ENCODE measurements at regions not wholly inside any gene's neighbourhood (a gene's known extent, or its start where the extent isn't known, plus 50 kb on each side); places are given as distances from the start of the nearest gene placed in this dataset.
"Not testable (repeated sequence)": the region's sequence is repeated elsewhere in the genome, so short reads cannot be mapped to it uniquely, and the experiment has no call there.

GRCh38 chr3:89533275-89533674, 425.9 kb downstream of the EPHA3 start:
- DNase-seq, result no peak

GRCh38 chr3:89554587-89554986, 447.2 kb downstream of the EPHA3 start:
- not testable (repeated sequence) for DNase-seq

- no peak for DNase-seq
These were observed 451.3 kb downstream of the EPHA3 start for GRCh38 chr3:89558711-89559110.

- DNase-seq, result no peak
These were observed 453.1 kb downstream of the EPHA3 start for GRCh38 chr3:89560568-89560967.

- no peak for DNase-seq
These were observed 455.0 kb downstream of the EPHA3 start for GRCh38 chr3:89562373-89562772.

GRCh38 chr3:89565098-89565497, 457.7 kb downstream of the EPHA3 start:
- no peak for DNase-seq

- no peak for DNase-seq
These were observed 463.0 kb downstream of the EPHA3 start for GRCh38 chr3:89570465-89570864.

GRCh38 chr3:89571298-89571697, 463.9 kb downstream of the EPHA3 start:
- DNase-seq, result no peak

GRCh38 chr3:89571707-89572106, 464.3 kb downstream of the EPHA3 start:
- DNase-seq, result no peak

- no peak for DNase-seq
These were observed 464.8 kb downstream of the EPHA3 start for GRCh38 chr3:89572261-89572660.

GRCh38 chr3:89576417-89576816, 469.0 kb downstream of the EPHA3 start:
- DNase-seq, result no peak

- DNase-seq, result no peak
These were observed 470.5 kb downstream of the EPHA3 start for GRCh38 chr3:89577637-89578530.

GRCh38 chr3:89580859-89581258, 473.4 kb downstream of the EPHA3 start:
- DNase-seq, result no peak

- DNase-seq, result no peak
These were observed 477.0 kb downstream of the EPHA3 start for GRCh38 chr3:89584398-89584797.

- DNase-seq, result no peak
These were observed 478.8 kb downstream of the EPHA3 start for GRCh38 chr3:89586256-89586655.

- no peak for DNase-seq
These were observed 479.3 kb downstream of the EPHA3 start for GRCh38 chr3:89586676-89587075.

- no peak for DNase-seq
These were observed 498.7 kb downstream of the EPHA3 start for GRCh38 chr3:89606151-89606550.

- DNase-seq, result no peak
These were observed 504.6 kb downstream of the EPHA3 start for GRCh38 chr3:89612027-89612426.

GRCh38 chr3:89613241-89613640, 505.8 kb downstream of the EPHA3 start:
- no peak for DNase-seq

GRCh38 chr3:89617706-89618105, 510.3 kb downstream of the EPHA3 start:
- no peak for DNase-seq

- no peak for DNase-seq
These were observed 511.8 kb downstream of the EPHA3 start for GRCh38 chr3:89619263-89619662.

- no peak for DNase-seq
These were observed 514.8 kb downstream of the EPHA3 start for GRCh38 chr3:89622063-89622700.

GRCh38 chr3:89624494-89624893, 517.1 kb downstream of the EPHA3 start:
- no peak for DNase-seq

GRCh38 chr3:89625945-89626344, 518.5 kb downstream of the EPHA3 start:
- DNase-seq, result no peak

Data from GOT3 (cell line).